ENCODE measurements at regions not wholly inside any gene's neighbourhood (a gene's known extent, or its start where the extent isn't known, plus 50 kb on each side); places are given as distances from the start of the nearest gene placed in this dataset.

- no peak for DNase-seq
- H3K9ac ChIP-seq = no peak overlapping the region
- no peak overlapping the region for H2AFZ ChIP-seq
- no peak overlapping the region for H3K27ac ChIP-seq
- no peaks in the 10 kb centered on the region for H3K36me3 ChIP-seq (ENCODE audit: low read depth)
- H3F3A ChIP-seq (ENCODE audit: insufficient read depth) = no peaks in the 10 kb centered on the region
- no peaks in the 10 kb centered on the region for H3K27me3 ChIP-seq (replicated peaks; ENCODE audit: insufficient read depth)
- no peaks in the 10 kb centered on the region for H3K4me1 ChIP-seq (ENCODE audit: insufficient read depth)
- no peaks in the 10 kb centered on the region for H4K20me1 ChIP-seq (ENCODE audit: insufficient read depth)
- H3K4me2 ChIP-seq (ENCODE audit: unreplicated experiment) = no peak overlapping the region
- in situ Hi-C loops (cut with MboI) = loop anchor here (25.0 kb wide), 1 partner anchor 751 kb away; no protein-coding TSS in a partner anchor
- H3K79me2 ChIP-seq (ENCODE audit: insufficient read depth) = no peaks in the 10 kb centered on the region
- no peak for TF ChIP-seq EZH2phosphoT487 (IDR thresholded peaks at IDR 0.05; ENCODE audit: insufficient read depth, low read depth)
- no peak for TF ChIP-seq EZH2 (IDR thresholded peaks at IDR 0.05; ENCODE audit: insufficient read depth, poor library complexity, severe bottlenecking)
- H3K9me2 ChIP-seq (ENCODE audit: insufficient read depth) = no peaks in the 10 kb centered on the region
- no peak overlapping the region for H3K4me3 ChIP-seq
- H3K9me3 ChIP-seq (ENCODE audit: low read depth) = no peaks in the 10 kb centered on the region
Observed at GRCh38 chr4:84263415-84263814, 235.7 kb downstream of the NKX6-1 start.

GRCh38 chr4:84260495-84260894, 238.6 kb downstream of the NKX6-1 start:
- TF ChIP-seq EZH2 (IDR thresholded peaks at IDR 0.05; ENCODE audit: insufficient read depth, poor library complexity, severe bottlenecking) (no peak), EZH2phosphoT487 (IDR thresholded peaks at IDR 0.05; ENCODE audit: insufficient read depth, low read depth) (no peak)
- Histone ChIP-seq H3K36me3 (ENCODE audit: low read depth) (no peaks in the 10 kb centered on the region), H3F3A (ENCODE audit: insufficient read depth) (no peaks in the 10 kb centered on the region), H3K79me2 (ENCODE audit: insufficient read depth) (no peaks in the 10 kb centered on the region), H2AFZ (no peak overlapping the region), H3K4me2 (ENCODE audit: unreplicated experiment) (no peak overlapping the region), H3K27me3 (replicated peaks; ENCODE audit: insufficient read depth) (no peaks in the 10 kb centered on the region), H4K20me1 (ENCODE audit: insufficient read depth) (no peaks in the 10 kb centered on the region), H3K9ac (no peak overlapping the region), H3K4me1 (ENCODE audit: insufficient read depth) (no peaks in the 10 kb centered on the region), H3K4me3 (no peak overlapping the region), H3K9me2 (ENCODE audit: insufficient read depth) (no peaks in the 10 kb centered on the region), H3K9me3 (ENCODE audit: low read depth) (no peaks in the 10 kb centered on the region), H3K27ac (no peak overlapping the region)
- DNase-seq = no peak
- in situ Hi-C loops (cut with MboI) = loop anchor here (25.0 kb wide), 1 partner anchor 748 kb away; no protein-coding TSS in a partner anchor

GRCh38 chr4:84258905-84259830, 239.9 kb downstream of the NKX6-1 start:
- H3F3A ChIP-seq (ENCODE audit: insufficient read depth) = no peaks in the 10 kb centered on the region
- H3K4me3 ChIP-seq = no peak overlapping the region
- TF ChIP-seq EZH2phosphoT487 (IDR thresholded peaks at IDR 0.05; ENCODE audit: insufficient read depth, low read depth) (no peak), EZH2 (IDR thresholded peaks at IDR 0.05; ENCODE audit: insufficient read depth, poor library complexity, severe bottlenecking) (no peak)
- no peaks in the 10 kb centered on the region for H3K4me1 ChIP-seq (ENCODE audit: insufficient read depth)
- WGBS, 2 experiments (ENCODE audit: low coverage in 1 of 2, low lambda C conversion rate in 2 of 2, missing lambda C conversion rate in 2 of 2) = 3 to 6% methylated on average over 2 of the region's 2 CpGs
- H3K4me2 ChIP-seq (ENCODE audit: unreplicated experiment) = no peak overlapping the region
- no peaks in the 10 kb centered on the region for H3K9me3 ChIP-seq (ENCODE audit: low read depth)
- no peak overlapping the region for H2AFZ ChIP-seq
- no peaks in the 10 kb centered on the region for H3K36me3 ChIP-seq (ENCODE audit: low read depth)
- H3K9ac ChIP-seq = no peak overlapping the region
- H3K9me2 ChIP-seq (ENCODE audit: insufficient read depth) = no peaks in the 10 kb centered on the region
- in situ Hi-C loops (cut with MboI) = loop anchor here (10.0 to 25.0 kb wide), 2 partner anchors 494 to 747 kb away; no protein-coding TSS in a partner anchor
- no peaks in the 10 kb centered on the region for H3K27me3 ChIP-seq (replicated peaks; ENCODE audit: insufficient read depth)
- no peaks in the 10 kb centered on the region for H4K20me1 ChIP-seq (ENCODE audit: insufficient read depth)
- DNase-seq = peak; percentile 59
- H3K27ac ChIP-seq = no peak overlapping the region
- H3K79me2 ChIP-seq (ENCODE audit: insufficient read depth) = no peaks in the 10 kb centered on the region

DNA sequence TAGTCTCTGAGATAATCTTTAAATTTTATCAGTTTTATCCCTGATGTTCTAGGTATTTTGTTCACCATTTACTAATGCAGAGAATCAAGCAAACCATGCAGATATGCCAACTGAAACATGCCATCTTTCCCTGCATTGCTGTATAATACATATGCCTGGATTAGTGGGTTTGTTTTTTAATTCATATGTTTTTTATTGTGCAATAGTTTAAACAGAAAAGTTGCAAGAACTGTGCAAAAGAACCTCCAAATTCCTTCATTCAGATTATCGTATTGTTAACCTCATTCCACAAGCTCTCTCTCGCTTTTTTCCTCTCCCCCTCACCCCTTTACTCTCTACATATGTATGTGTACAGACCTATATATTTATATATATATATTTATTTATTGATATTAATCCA, 244.6 kb downstream of the NKX6-1 start:
- 0 out of 2 replicates have a peak, but pooled peaks cover 8% of the 10 kb centered on the region for H3K27me3 ChIP-seq (replicated peaks; ENCODE audit: insufficient read depth)
- no peak overlapping the region for H3K4me3 ChIP-seq
- H4K20me1 ChIP-seq (ENCODE audit: insufficient read depth) = no peaks in the 10 kb centered on the region
- no peaks in the 10 kb centered on the region for H3K9me2 ChIP-seq (ENCODE audit: insufficient read depth)
- no peak overlapping the region for H3K4me2 ChIP-seq (ENCODE audit: unreplicated experiment)
- WGBS, 2 experiments (ENCODE audit: low coverage in 1 of 2, low lambda C conversion rate in 2 of 2, missing lambda C conversion rate in 2 of 2) = 16 to 17% methylated on average over 2 of the region's 2 CpGs
- no peak for TF ChIP-seq EZH2 (IDR thresholded peaks at IDR 0.05; ENCODE audit: insufficient read depth, poor library complexity, severe bottlenecking)
- no peak for DNase-seq
- H3K27ac ChIP-seq = no peak overlapping the region
- in situ Hi-C loops (cut with MboI) = loop anchor here (10.0 to 25.0 kb wide), 2 partner anchors 490 to 742 kb away; no protein-coding TSS in a partner anchor
- H3K9ac ChIP-seq = no peak overlapping the region
- H3K9me3 ChIP-seq (ENCODE audit: low read depth) = no peaks in the 10 kb centered on the region
- no peaks in the 10 kb centered on the region for H3K79me2 ChIP-seq (ENCODE audit: insufficient read depth)
- no peaks in the 10 kb centered on the region for H3K4me1 ChIP-seq (ENCODE audit: insufficient read depth)
- no peaks in the 10 kb centered on the region for H3F3A ChIP-seq (ENCODE audit: insufficient read depth)
- H2AFZ ChIP-seq = no peak overlapping the region
- H3K36me3 ChIP-seq (ENCODE audit: low read depth) = no peaks in the 10 kb centered on the region
